22Rv1 (cell line): ENCODE measurements at regions not wholly inside any gene's neighbourhood (a gene's known extent, or its start where the extent isn't known, plus 50 kb on each side); places are given as distances from the start of the nearest gene placed in this dataset.
"Not testable (repeated sequence)": the region's sequence is repeated elsewhere in the genome, so short reads cannot be mapped to it uniquely, and the experiment has no call there.

Source experiments
- H3K27ac ChIP-seq: fragments of 450-650 bp; 2 replicates; pipeline ENCODE4 v1.5.1; 2017
- ZFX ChIP-seq: fragments of 450-650 bp; IDR thresholded peaks from 2 replicates; pipeline ENCODE4 v1.6.1; 2017; ENCODE audit warnings: antibody characterized with exemption, borderline replicate concordance
- TF ChIP-seq, protein P1 (sequence below): fragments of 450-650 bp; IDR thresholded peaks from 2 replicates; pipeline ENCODE4 v1.5.1; 2017; ENCODE audit warnings: mild to moderate bottlenecking

DNA sequence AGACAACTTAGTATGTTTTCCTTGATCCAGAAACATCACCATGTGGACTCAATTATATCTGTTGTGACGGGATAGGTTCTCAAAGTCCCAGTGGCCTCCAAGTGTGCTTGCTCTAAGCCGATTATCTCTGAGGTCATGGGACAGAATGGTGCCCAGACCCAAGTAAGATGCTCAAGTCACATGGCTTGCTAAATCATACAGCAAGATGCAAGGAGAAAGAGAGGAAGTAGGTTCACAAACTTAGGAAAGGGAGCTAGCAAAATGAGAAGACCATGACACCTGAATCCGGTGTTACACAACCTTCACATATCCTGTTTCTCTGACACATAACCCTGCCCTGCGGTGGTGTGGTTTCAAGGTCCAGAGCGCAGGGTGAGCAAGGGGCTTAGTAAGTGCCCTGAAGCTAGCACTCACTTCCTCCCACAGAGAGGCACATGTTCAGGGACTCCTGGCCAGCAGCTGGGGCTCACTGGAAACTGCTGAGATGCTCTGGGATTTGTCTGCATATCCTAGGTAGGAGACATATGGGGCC lies 590.9 kb upstream of the ANKRD30A start:
- TF ChIP-seq, protein P1, sequence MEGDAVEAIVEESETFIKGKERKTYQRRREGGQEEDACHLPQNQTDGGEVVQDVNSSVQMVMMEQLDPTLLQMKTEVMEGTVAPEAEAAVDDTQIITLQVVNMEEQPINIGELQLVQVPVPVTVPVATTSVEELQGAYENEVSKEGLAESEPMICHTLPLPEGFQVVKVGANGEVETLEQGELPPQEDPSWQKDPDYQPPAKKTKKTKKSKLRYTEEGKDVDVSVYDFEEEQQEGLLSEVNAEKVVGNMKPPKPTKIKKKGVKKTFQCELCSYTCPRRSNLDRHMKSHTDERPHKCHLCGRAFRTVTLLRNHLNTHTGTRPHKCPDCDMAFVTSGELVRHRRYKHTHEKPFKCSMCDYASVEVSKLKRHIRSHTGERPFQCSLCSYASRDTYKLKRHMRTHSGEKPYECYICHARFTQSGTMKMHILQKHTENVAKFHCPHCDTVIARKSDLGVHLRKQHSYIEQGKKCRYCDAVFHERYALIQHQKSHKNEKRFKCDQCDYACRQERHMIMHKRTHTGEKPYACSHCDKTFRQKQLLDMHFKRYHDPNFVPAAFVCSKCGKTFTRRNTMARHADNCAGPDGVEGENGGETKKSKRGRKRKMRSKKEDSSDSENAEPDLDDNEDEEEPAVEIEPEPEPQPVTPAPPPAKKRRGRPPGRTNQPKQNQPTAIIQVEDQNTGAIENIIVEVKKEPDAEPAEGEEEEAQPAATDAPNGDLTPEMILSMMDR = no peak
- no peak for TF ChIP-seq ZFX
- no peak overlapping the region for H3K27ac ChIP-seq

DNA sequence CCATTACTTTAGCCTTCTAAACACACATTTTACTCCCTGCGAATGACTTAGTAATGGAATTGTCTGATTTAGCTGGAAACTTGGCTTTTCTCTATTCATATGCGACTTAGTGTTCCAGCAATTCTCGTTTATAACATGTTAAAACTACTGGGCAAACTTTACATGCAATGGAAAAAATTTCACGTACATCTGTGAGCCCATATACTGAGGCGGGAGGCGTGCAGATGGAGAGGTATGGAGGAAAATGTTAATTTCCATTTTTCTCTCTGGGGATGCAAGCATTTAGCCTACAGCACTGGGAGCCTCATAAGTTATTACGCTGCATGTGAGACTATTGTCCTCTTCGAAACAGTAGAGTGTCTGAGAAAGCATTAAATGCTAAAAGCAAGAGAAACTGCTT lies 591.5 kb upstream of the ANKRD30A start:
- TF ChIP-seq ZFX = no peak
- TF ChIP-seq, protein P1 = no peak
- no peak overlapping the region for H3K27ac ChIP-seq

DNA sequence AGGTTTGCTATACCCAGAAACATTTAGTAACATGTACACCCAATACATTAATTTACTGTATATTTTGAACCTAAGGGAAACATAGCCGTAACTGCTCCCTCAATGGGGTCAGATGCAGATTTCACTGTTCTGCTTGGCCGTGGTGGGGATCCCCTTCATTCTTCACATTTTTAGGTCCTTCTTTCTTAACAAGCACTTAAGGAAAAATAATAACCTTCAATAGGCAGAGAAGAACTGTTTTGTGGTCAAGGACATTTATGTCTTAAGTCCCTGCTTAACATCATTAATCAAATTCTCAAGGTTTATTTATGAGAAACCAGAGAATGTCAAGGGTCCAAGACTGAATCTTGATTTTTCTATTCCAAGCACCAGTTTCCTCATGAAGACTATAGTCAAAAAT lies 592.1 kb upstream of the ANKRD30A start:
- TF ChIP-seq, protein P1 = no peak
- TF ChIP-seq ZFX = no peak
- no peak overlapping the region for H3K27ac ChIP-seq

DNA sequence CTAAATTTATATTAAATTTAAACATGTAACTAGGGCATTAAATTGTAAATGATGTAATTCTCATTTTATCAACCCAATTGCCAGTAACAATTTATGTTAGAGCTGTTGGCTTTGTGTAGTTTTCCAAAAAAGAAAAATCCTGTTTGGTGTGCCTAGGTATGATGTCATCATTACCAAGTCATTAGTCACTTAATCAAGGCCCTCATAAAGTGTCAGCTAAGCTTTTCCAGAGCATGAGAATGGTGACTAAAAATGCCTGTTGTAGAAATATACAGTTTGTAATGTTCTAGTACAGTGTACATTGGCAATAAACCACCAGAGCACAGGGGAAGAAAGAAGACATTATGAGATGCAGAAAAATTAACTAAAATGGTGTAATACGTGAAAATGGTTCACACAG lies 593.8 kb upstream of the ANKRD30A start:
- H3K27ac ChIP-seq = no peak overlapping the region
- TF ChIP-seq ZFX = no peak
- TF ChIP-seq, protein P1 = no peak

DNA sequence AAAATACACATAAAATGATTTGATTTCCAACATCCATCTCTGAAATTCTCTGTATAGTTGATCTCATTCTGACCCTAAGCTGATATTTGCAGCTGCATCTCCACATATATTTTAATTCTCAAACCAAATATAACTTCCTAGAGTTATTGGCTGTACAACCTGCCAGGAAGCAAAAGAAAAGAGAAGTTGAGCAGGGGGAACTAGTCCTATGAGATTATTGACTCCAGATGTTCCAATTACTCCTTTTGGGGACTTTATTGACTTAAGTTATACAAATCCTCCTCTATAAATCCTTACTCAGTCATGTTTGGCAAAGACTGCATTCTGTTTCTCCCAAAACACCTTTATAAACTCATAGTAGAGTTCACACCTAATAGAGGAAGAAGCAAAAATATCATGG lies 599.4 kb upstream of the ANKRD30A start:
- H3K27ac ChIP-seq = no peak overlapping the region
- TF ChIP-seq, protein P1 = no peak
- TF ChIP-seq ZFX = no peak

DNA sequence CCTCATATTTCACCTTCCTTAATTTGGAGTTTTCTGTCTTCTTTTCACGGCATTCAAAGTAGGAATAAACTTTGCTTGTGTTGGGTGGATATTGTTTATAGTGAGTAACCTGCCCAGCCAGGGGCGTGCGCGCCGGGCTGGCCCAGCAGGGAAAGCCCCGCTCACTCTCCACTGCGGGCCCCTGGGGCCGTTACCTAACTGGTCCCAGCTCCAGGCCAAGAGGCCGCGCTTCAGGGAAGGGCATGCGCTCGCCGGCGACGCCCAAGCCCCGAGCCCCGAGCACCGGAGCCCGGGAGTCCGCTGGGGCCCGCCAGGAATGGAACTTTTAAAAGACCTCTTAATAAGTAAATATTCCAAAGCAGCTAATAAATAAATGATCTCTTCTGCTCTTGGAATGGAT lies 601.3 kb upstream of the ANKRD30A start:
- not testable (repeated sequence) for H3K27ac ChIP-seq

DNA sequence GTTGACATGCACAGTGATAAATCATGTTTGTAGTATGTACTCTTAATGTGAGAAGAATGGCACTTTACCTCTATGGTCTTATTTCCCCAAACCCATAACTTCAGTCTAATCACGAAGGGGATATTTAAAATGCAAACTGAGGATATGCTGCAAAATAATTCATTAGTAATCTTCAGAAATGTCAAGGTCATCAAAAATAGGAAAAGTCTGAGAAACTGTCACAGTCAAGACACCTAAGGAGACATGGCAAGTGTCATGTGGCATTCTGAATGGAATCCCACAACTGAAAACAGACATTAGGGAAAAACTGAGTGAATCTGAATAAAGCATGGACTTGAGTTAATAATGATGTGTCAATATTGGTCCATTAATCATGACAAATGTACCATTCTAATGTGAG lies 605.5 kb upstream of the ANKRD30A start:
- no peak for TF ChIP-seq ZFX
- TF ChIP-seq, protein P1 = no peak

DNA sequence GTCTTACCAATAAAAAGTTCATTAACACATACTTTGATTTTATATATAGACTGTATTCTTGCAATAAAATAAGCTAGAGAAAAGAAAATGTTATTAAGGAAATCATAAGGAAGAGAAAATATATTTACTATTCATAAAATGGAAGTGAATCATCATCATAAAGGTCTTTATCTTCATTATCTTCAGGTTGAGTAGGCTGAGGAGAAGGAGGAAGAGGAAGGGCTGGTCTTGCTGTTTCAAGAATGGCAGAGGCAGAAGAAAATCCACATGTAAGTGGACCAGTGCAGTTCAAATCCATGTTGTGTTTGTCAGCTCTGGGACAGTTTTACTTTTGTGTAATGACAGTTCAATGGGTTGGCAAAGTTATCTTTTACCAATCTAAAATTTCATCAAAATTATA lies 609.1 kb upstream of the ANKRD30A start:
- H3K27ac ChIP-seq = no peak overlapping the region
- TF ChIP-seq, protein P1 = no peak
- no peak for TF ChIP-seq ZFX

More for the DNA sequence above, 605.5 kb upstream of the ANKRD30A start:
- H3K27ac ChIP-seq = no peak overlapping the region
